Urinary bladder (tissue), 3 donors: ENCODE measurements at regions not wholly inside any gene's neighbourhood (a gene's known extent, or its start where the extent isn't known, plus 50 kb on each side); places are given as distances from the start of the nearest gene placed in this dataset.

Experiments used
- DNase-seq: peaks from one replicate; pipeline ENCODE4 v3.0.0-alpha.2; 2015; ENCODE audit errors: extremely low spot score
- H3K27ac ChIP-seq: one replicate; pipeline ENCODE4 v1.5.1; 2013; ENCODE audit warnings: low read depth, mild to moderate bottlenecking, moderate library complexity
- H3K36me3 ChIP-seq: one replicate; pipeline ENCODE4 v1.6.1; 2013; ENCODE audit warnings: mild to moderate bottlenecking, moderate library complexity; ENCODE audit not compliant: insufficient read depth
- H3K4me1 ChIP-seq: one replicate; pipeline ENCODE4 v1.6.1; 2013; ENCODE audit warnings: mild to moderate bottlenecking, moderate library complexity; ENCODE audit not compliant: insufficient read depth
- H3K4me3 ChIP-seq: one replicate; pipeline ENCODE4 v1.5.1; 2013; ENCODE audit warnings: low read depth, low read length
- WGBS: extraction: QIAGEN DNeasy Blood & Tissue Kit; methylation state at CpG from one replicate; pipeline ENCODE4 v1.1.7; 2013; 5-methylcytosine and 5-hydroxymethylcytosine counted together
- donor health status: healthy with polysubstance abuse.
- donor health status: healthy.

DNA sequence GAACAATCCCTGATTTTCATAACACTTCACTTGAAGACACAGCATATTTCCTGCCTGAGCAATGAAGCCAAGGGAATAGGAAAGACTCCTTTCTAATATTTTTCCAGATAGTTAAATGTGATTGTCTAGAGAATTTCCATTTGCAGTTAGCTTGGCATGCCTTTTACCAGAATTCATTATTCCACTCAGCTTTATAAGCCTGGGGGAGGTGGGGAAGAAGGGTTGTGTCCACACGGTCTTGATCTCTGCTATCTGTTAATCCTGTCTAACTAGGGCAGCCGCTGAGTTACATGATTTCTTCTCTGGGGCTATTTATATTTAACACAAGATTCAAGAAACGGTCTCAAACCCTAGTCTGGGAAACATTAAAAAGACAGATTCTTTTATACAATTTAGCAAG lies 146.6 kb upstream of the FSCB start:
- no peak for DNase-seq
- WGBS, result 19% methylated on average over 3 of the region's 3 CpGs
- no peak overlapping the region for H3K27ac ChIP-seq
- no peak overlapping the region for H3K4me3 ChIP-seq
- H3K36me3 ChIP-seq, result no peaks in the 10 kb centered on the region
- no peaks in the 10 kb centered on the region for H3K4me1 ChIP-seq

DNA sequence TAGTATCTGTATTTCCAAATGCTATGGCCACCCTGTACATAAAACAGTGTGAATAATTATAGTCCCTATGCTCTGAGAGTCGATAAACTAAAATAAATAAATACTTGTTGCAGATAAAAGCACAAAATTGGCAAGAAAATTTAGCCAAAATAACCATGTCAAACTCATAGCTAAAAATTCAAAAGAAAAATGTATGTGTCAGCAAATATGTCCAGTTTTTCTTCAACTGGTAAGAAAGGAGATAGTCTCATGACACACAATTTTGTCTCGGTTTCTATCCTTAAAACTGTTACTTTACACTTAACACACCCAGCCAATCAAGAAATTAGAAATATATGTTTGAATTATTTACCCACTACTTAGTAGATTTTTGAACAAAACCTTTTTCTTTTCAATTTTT lies 145.6 kb upstream of the FSCB start:
- H3K27ac ChIP-seq, result no peak overlapping the region
- no peak for DNase-seq
- 74% methylated on average over 2 of the region's 2 CpGs for WGBS
- no peak overlapping the region for H3K4me3 ChIP-seq
- no peaks in the 10 kb centered on the region for H3K36me3 ChIP-seq
- H3K4me1 ChIP-seq, result no peaks in the 10 kb centered on the region

DNA sequence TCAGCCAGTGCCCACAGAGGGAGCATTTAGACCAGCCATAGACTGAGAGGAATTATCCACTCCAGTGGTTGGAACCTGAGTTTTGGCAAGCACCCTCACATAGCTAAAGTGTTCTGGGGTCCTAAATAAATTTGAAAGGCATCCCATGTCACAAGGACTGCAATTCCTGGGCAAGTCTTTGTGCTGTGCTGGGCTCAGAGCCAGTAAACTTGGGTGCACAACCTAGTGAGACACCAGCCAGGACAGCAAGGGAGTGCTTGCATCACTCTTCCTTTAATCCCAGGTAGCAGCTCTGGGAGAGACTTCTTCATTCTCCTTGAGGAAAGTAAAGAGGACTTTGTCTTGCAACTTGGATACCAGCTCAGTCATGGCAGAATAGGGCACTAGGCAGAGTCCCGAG lies 142.0 kb upstream of the FSCB start:
- Histone ChIP-seq H3K27ac (no peak overlapping the region), H3K4me1 (no peaks in the 10 kb centered on the region), H3K36me3 (no peaks in the 10 kb centered on the region), H3K4me3 (no peak overlapping the region)
- no peak for DNase-seq
- 89% methylated on average over 1 of the region's 1 CpG for WGBS

DNA sequence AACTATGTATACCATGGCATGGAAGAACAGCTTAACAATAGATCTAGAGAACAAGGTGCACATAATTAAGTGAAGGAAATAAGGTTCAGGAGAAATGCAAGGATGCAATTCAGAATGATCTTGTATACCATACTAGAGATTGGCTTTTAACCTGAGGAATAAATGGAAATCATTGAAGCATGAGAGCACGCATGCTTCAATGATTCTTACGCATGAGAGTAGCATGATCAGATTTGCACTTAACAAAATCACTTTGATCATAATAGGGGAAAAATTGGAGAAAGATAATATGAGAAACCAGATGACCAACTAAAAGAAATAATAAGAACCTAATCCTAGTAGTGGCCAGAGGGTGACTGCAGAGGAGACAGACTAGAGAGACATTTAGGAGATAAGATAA lies 133.3 kb upstream of the FSCB start:
- 95% methylated on average over 2 of the region's 2 CpGs for WGBS
- no peaks in the 10 kb centered on the region for H3K4me1 ChIP-seq
- H3K4me3 ChIP-seq, result no peak overlapping the region
- H3K27ac ChIP-seq, result no peak overlapping the region
- H3K36me3 ChIP-seq, result no peaks in the 10 kb centered on the region
- DNase-seq, result no peak

DNA sequence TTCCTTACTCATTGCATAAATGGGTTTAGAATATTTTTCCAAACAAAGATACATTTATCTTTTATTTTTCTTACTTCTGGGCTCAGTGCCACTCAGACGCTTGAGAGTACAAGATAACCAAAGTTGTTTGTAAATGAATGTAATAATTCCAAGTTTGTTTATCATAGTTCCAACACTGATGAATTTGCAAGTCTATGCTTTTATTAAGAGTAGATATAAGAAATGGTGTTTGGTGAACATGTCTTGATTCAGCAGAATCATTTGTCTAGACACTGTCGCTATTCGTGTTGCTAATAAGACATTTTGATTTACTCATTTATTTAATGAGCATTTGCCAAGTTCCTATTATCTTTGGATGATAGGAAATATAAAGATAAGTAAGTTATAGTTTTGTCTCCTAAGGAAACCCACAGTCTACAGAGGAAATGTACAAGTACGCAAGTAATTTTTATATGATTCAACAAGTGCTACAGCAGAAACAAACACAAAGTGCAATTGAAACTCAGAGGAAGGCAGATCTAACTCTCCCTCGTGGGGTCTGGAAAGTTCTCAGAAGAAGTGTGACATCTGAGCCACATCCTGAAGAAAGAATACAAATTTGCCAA lies 132.8 kb upstream of the FSCB start:
- H3K4me3 ChIP-seq, result no peak overlapping the region
- WGBS, result 15% methylated on average over 5 of the region's 5 CpGs
- no peaks in the 10 kb centered on the region for H3K36me3 ChIP-seq
- no peak for DNase-seq
- H3K27ac ChIP-seq, result no peak overlapping the region
- H3K4me1 ChIP-seq, result no peaks in the 10 kb centered on the region

DNA sequence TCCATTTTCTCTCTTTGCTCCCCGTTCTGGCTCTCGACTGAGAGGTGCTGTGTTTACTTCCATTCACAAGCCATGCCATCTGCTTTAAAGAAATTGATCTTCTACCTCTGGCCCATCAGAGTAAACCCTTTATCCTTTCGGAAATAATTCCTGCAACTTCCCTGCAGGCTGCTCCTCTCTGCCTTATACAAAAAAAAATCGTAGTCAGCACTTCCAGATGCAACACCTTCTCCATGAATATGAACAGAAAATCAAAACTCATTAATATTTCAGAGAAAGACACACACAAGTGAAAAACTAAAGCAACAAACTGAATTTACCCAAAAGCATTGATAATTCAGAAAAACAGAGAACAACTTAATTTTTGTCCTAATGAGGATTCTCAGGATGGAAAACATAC lies 127.6 kb upstream of the FSCB start:
- DNase-seq, result no peak
- Histone ChIP-seq H3K36me3 (no peaks in the 10 kb centered on the region), H3K27ac (no peak overlapping the region), H3K4me3 (no peak overlapping the region), H3K4me1 (no peaks in the 10 kb centered on the region)
- 88% methylated on average over 4 of the region's 4 CpGs for whole genome bisulfite sequencing

DNA sequence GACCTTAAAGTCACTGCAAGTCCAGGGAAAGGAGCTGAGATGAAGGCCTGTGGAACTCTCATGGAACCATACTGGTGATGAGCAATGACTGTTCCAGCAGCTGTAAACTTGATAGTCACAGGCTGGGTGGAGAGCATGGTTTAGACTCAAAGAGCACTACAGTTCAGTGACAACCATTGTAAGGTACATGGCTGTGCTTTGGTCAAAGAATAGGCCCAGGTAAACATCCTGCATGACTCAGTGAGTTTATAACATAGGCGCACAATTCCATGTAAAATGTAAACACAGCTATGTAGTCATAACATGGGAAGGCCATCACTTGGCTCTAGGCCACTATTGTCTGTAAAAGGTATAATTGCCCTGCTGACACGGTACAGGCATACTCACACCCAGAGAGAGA lies 119.3 kb upstream of the FSCB start:
- H3K4me3 ChIP-seq, result no peak overlapping the region
- H3K36me3 ChIP-seq, result no peaks in the 10 kb centered on the region
- no peaks in the 10 kb centered on the region for H3K4me1 ChIP-seq
- DNase-seq, result no peak
- no peak overlapping the region for H3K27ac ChIP-seq
- WGBS, result 87% methylated on average over 2 of the region's 2 CpGs

DNA sequence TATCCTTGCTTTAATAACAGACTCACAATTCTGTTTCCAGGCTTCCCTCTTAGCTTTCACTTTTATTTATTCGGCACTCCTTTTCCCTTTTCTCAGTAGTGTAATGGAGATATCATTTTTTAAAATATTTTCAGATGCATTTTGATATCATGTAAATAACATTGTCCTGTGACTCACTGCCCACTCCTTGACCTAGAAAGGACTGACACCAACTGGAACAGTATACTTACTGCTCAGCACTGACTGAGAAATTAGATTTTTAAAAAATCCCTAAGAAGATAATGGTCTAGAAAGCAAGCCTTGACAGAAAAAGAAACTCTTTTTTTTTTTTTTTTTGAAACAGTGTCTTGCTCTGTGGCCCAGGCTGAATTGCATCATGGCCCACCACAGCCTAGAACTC lies 118.0 kb upstream of the FSCB start:
- no peaks in the 10 kb centered on the region for H3K4me1 ChIP-seq
- no peak overlapping the region for H3K27ac ChIP-seq
- H3K36me3 ChIP-seq, result no peaks in the 10 kb centered on the region
- no peak overlapping the region for H3K4me3 ChIP-seq
- no peak for DNase-seq
- WGBS, result 69% methylated on average over 1 of the region's 1 CpG

DNA sequence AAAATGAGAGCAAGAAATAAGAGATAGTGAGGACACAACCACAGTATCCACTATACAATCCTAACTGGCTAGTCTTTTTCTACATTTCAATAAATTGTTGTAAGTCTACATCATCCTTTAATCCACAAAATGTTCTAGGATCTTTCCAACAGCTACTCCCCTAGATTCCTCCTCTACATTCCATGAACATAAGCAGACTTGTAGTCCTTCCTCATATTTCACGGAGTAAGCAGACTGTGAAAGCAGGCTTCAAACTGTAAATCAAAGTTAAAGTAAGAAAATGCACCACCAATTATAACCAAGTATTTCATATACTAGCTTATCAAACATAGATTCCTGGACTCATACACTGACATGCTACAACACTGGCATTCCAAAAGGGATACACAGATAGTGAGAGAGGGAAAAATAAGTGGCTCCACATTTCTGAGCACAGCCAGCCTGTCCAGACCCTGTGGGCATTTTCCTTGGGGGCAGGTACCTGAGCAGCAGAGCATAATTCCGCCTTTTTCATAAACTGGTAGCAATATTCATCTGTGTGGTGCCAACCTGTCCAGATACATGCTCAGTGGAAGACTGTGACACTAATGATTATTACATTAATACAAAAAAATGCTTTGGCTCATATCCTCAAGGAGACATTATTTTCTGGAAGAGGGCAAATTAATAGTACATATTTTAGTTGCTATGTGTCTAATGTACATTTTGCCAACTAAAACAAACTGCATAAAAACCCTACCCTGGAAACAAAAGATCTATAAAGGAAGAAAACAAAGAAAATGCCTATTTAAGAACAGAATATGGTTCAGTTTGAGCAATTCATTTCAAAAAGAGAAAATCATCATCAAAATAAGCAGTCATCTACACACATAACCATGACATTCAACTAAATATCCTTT lies 113.3 kb upstream of the FSCB start:
- H3K27ac ChIP-seq, result no peak overlapping the region
- H3K36me3 ChIP-seq, result no peaks in the 10 kb centered on the region
- H3K4me1 ChIP-seq, result no peaks in the 10 kb centered on the region
- DNase-seq, result no peak
- 53% methylated on average over 2 of the region's 2 CpGs for WGBS
- no peak overlapping the region for H3K4me3 ChIP-seq

DNA sequence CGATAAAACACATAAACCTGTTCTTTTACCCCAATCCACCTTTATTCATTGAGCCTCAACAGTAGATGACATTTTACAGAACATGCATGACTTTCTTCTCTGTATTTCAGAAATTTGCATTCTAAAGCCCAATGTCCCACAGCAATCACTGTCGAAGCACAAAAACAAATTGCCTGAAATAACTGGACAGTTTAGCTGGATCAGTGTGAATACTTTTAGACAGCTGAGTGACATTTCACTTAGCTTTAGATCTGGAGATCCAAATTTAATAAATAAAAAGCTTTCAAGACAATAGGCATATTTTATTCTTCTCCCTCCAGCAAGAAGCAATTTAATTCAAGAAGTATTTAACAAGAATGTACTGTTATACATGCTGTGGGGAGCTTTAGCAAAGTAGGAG lies 109.1 kb upstream of the FSCB start:
- DNase-seq, result no peak
- H3K36me3 ChIP-seq, result no peaks in the 10 kb centered on the region
- no peaks in the 10 kb centered on the region for H3K4me1 ChIP-seq
- no peak overlapping the region for H3K27ac ChIP-seq
- H3K4me3 ChIP-seq, result no peak overlapping the region
- 95% methylated on average over 2 of the region's 2 CpGs for WGBS

DNA sequence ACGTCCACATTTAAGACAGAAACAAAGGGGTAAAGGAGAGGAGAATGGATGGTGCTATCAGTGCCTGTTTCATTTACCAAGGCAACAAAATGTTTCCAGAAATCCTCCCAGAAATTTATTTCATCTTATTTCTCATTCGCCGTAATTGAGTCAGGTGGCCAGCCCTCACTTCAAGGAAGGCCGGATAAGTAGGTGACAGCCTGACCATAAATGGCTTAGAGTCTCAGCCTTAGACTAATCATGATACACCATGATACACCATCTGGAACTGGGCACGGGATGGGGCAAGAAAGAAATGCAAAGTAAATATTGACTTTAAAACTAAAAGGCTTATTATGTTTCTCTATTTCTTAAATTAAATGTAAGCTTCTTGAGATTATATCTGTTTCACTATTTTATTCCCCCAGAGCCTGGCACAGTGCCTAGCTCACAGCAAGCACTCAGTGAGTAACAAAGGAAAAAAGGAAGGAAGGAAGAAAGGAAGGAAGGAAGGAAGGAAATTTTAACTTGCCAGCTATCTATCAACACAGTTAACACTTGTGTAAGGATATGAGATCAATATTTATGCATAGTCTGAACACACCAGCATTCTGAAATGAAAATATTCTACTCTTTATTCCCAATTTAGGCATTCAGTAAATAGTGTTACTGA lies 106.1 kb upstream of the FSCB start:
- DNase-seq, result no peak
- Histone ChIP-seq H3K4me3 (no peak overlapping the region), H3K4me1 (no peaks in the 10 kb centered on the region), H3K36me3 (no peaks in the 10 kb centered on the region), H3K27ac (no peak overlapping the region)
- 81% methylated on average over 5 of the region's 5 CpGs for WGBS

DNA sequence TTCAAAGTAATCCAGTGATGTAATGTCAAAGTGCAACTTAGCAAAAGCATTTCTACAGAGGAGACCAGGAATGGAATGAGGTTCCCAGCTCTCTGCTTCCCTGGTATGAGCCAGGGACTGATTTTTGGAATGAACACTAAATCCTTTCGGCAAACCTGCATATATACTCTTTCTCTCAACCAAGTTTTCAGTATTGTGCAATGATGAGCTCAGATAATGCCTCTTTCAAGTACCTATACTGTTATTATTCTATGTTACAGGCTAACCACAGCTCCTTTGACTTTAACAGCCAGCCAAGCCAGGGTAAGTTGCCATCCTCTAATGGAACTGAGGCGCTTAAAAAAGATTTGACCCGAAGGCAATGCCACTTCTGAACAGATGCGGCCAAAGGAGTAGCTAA lies 104.9 kb upstream of the FSCB start:
- Histone ChIP-seq H3K4me3 (no peak overlapping the region), H3K36me3 (no peaks in the 10 kb centered on the region), H3K4me1 (no peaks in the 10 kb centered on the region), H3K27ac (no peak overlapping the region)
- WGBS, result 91% methylated on average over 4 of the region's 4 CpGs
- no peak for DNase-seq

DNA sequence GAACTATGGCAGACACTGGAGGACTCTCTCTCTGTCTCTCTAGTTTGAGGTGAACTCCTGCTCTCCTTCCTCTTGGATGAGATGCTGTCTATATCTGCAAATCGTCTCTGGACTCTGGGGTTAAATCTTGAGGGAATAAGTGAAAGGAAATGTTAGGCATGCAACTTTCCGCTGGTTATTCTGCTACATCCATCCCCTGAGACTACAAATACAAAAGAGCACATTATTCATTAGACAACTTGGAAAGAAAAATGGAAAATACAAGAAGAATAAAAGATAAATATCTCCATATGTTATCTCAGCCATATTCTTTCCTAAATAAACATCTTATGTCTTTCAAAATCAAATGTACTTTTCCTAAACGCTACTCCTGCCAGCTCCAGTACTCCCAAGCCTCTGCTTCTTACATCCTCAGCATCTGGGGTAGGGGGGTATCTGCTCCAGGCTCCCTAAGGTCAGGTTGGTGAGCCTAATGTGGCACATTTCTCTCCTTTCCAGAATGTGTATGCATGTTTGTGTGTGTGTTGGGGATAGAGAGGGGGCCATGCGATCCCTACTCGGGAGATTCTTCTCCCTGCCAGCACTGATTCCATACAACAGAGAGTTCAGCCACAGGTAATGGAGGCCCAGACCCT lies 102.9 kb upstream of the FSCB start:
- no peak overlapping the region for H3K27ac ChIP-seq
- H3K4me1 ChIP-seq, result no peaks in the 10 kb centered on the region
- no peak overlapping the region for H3K4me3 ChIP-seq
- H3K36me3 ChIP-seq, result no peaks in the 10 kb centered on the region
- DNase-seq, result no peak
- WGBS, result 65% methylated on average over 5 of the region's 5 CpGs

DNA sequence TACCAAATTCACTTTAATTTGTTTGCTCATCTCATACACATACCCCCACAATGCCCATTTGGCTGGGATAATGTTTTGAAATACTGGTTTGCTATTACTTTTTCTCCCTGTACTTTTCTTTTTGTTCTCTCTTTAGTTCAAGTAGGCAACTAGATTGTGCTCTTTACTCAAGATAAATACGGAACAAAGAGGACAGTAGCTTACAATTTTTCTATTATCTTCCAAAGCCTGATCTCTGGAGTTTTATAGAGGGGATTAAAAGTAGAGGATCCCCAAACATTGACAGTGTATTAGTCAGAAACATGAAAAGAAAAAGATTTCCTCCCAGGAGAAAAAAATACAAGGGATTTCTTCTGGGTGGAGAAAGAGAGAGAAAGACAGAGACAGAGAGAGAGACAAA lies 102.1 kb upstream of the FSCB start:
- WGBS, result 51% methylated on average over 1 of the region's 1 CpG
- Histone ChIP-seq H3K27ac (no peak overlapping the region), H3K4me1 (no peaks in the 10 kb centered on the region), H3K36me3 (no peaks in the 10 kb centered on the region), H3K4me3 (no peak overlapping the region)
- DNase-seq, result no peak
